WTC11 (cell line): ENCODE measurements at regions not wholly inside any gene's neighbourhood (a gene's known extent, or its start where the extent isn't known, plus 50 kb on each side); places are given as distances from the start of the nearest gene placed in this dataset.

Source experiments
- ATAC-seq: fragments of 200-7000 bp; cut with Tn5 transposase; 2 replicates; pipeline ENCODE4 v1.10.0; 2021; ENCODE audit warnings: mild to moderate bottlenecking, moderate library complexity
- CTCF ChIA-PET: fragments of 300-600 bp; sonication (Branson Sonifier 250); formaldehyde crosslinking; loops from one replicate; lab custom pipeline; 2021; ENCODE audit warnings: antibody characterized with exemption; lab: Charles Lee
- POLR2A ChIA-PET: fragments of 350-600 bp; sonication (Branson Sonifier 250); formaldehyde crosslinking; loops from one replicate; lab custom pipeline; 2021; ENCODE audit warnings: antibody characterized with exemption; lab: Charles Lee
- DNase-seq: peaks from one replicate; pipeline ENCODE4 v3.0.0; 2021; ENCODE audit warnings: low spot score
- H3K27ac Mint-ChIP-seq: 2 replicates; pipeline ENCODE4 v1.8.0; 2021; ENCODE audit warnings: mixed read lengths
- H3K27me3 Mint-ChIP-seq: 2 replicates; pipeline ENCODE4 v1.8.0; 2021; ENCODE audit warnings: low read depth, mild to moderate bottlenecking, moderate library complexity, mixed read lengths
- H3K36me3 Mint-ChIP-seq: 2 replicates; pipeline ENCODE4 v1.8.0; 2021; ENCODE audit warnings: mixed read lengths
- H3K4me1 Mint-ChIP-seq: 2 replicates; pipeline ENCODE4 v1.8.0; 2022; ENCODE audit warnings: mixed read lengths
- H3K4me3 Mint-ChIP-seq: 2 replicates; pipeline ENCODE4 v1.8.0; 2021; ENCODE audit warnings: mild to moderate bottlenecking, moderate library complexity, mixed read lengths
- H3K9me3 Mint-ChIP-seq: 2 replicates; pipeline ENCODE4 v1.8.0; 2021; ENCODE audit warnings: mixed read lengths
- CBFB ChIP-seq: sonication (generic); formaldehyde crosslinking; IDR thresholded peaks from 2 replicates; pipeline ENCODE4 v1.8.1; 2022; ENCODE audit warnings: mild to moderate bottlenecking, low read depth, missing genetic modification reagents
- ELF4 ChIP-seq: sonication (generic); formaldehyde crosslinking; IDR thresholded peaks from 2 replicates; pipeline ENCODE4 v1.8.1; 2022; ENCODE audit warnings: low read depth, mild to moderate bottlenecking, moderate library complexity, missing genetic modification reagents
- EMX1 ChIP-seq: fragments of 250-450 bp; sonication (Bioruptor Pico); IDR thresholded peaks from 2 replicates; pipeline ENCODE4 v1.8.0; 2021; ENCODE audit warnings: mild to moderate bottlenecking
- JUN ChIP-seq: sonication (generic); formaldehyde crosslinking; IDR thresholded peaks from 2 replicates; pipeline ENCODE4 v1.8.0; 2023; ENCODE audit warnings: mild to moderate bottlenecking, missing genetic modification reagents
- NR2C2 ChIP-seq: sonication (generic); formaldehyde crosslinking; IDR thresholded peaks from 2 replicates; pipeline ENCODE4 v1.8.0; 2022; ENCODE audit warnings: mild to moderate bottlenecking, missing genetic modification reagents
- RELA ChIP-seq: sonication (generic); formaldehyde crosslinking; IDR thresholded peaks from 2 replicates; pipeline ENCODE4 v1.8.1; 2022; ENCODE audit warnings: missing genetic modification reagents, mild to moderate bottlenecking, borderline replicate concordance
- RORB ChIP-seq: fragments of 250-450 bp; sonication (Bioruptor Pico); IDR thresholded peaks from 2 replicates; pipeline ENCODE4 v1.9.0; 2021; ENCODE audit warnings: mild to moderate bottlenecking
- SMAD4 ChIP-seq: sonication (generic); formaldehyde crosslinking; IDR thresholded peaks from 2 replicates; pipeline ENCODE4 v1.8.0; 2022; ENCODE audit warnings: mild to moderate bottlenecking, missing genetic modification reagents
- ZNF138 ChIP-seq: sonication (generic); formaldehyde crosslinking; conservative IDR thresholded peaks from 2 replicates; pipeline ENCODE4 v1.8.1; 2022; ENCODE audit warnings: mild to moderate bottlenecking, moderate library complexity, missing genetic modification reagents
- ZNF232 ChIP-seq: sonication (generic); formaldehyde crosslinking; IDR thresholded peaks from 2 replicates; pipeline ENCODE4 v1.8.0; 2022; ENCODE audit warnings: mild to moderate bottlenecking, missing genetic modification reagents
- ZNF423 ChIP-seq: fragments of 250-450 bp; sonication (Bioruptor Pico); IDR thresholded peaks from 2 replicates; pipeline ENCODE4 v2.1.2; 2022; ENCODE audit warnings: mild to moderate bottlenecking, moderate library complexity
- TF ChIP-seq, protein P1 (sequence below): sonication (generic); formaldehyde crosslinking; IDR thresholded peaks from 2 replicates; pipeline ENCODE4 v1.8.0; 2022; ENCODE audit warnings: missing genetic modification reagents
- TF ChIP-seq, protein P2 (sequence below): sonication (generic); formaldehyde crosslinking; IDR thresholded peaks from 2 replicates; pipeline ENCODE4 v1.8.1; 2023; ENCODE audit warnings: mild to moderate bottlenecking, missing genetic modification reagents, borderline replicate concordance
- TF ChIP-seq, protein P3 (sequence below): sonication (generic); formaldehyde crosslinking; IDR thresholded peaks from 2 replicates; pipeline ENCODE4 v1.8.0; 2023; ENCODE audit warnings: missing genetic modification reagents
- TF ChIP-seq, protein P4 (sequence below): sonication (generic); formaldehyde crosslinking; conservative IDR thresholded peaks from 2 replicates; pipeline ENCODE4 v1.8.1; 2023; ENCODE audit warnings: mild to moderate bottlenecking, low read depth, missing genetic modification reagents, moderate library complexity
- TF ChIP-seq, protein P5 (sequence below): sonication (generic); formaldehyde crosslinking; IDR thresholded peaks from 2 replicates; pipeline ENCODE4 v1.8.0; 2022; ENCODE audit warnings: mild to moderate bottlenecking, missing genetic modification reagents
- TF ChIP-seq, protein P6 (sequence below): sonication (generic); formaldehyde crosslinking; IDR thresholded peaks from 2 replicates; pipeline ENCODE4 v1.8.0; 2022; ENCODE audit warnings: mild to moderate bottlenecking, missing genetic modification reagents

DNA sequence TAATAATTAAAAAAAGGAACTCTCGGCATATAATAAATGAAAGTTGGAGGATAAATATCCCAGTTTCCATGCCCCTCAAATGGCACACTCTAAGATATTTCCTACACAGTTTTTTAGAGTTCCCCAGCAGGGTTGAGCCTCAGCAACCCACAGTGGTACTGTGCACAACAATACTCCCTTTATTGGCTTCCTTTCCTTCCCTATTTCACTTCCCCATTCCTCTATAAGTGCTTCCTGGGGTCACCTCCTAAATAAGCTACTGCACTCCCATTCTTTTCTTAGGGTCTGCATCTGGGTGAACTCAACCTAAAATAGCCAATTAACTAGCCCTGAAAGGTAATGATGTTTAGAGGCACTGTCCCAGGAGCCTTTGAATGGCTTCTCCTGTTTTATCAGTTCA lies 76.4 kb upstream of the NHS start:
- Mint-ChIP-seq H3K27ac (no peak overlapping the region), H3K36me3 (peaks cover 4% of the 10 kb centered on the region; the same call in 1 of the 2 replicates), H3K27me3 (no peaks in the 10 kb centered on the region), H3K4me3 (no peak overlapping the region), H3K9me3 (peaks cover 12% of the 10 kb centered on the region), H3K4me1 (peaks cover 2% of the 10 kb centered on the region; the same call in 1 of the 2 replicates)
- TF ChIP-seq, protein P1, sequence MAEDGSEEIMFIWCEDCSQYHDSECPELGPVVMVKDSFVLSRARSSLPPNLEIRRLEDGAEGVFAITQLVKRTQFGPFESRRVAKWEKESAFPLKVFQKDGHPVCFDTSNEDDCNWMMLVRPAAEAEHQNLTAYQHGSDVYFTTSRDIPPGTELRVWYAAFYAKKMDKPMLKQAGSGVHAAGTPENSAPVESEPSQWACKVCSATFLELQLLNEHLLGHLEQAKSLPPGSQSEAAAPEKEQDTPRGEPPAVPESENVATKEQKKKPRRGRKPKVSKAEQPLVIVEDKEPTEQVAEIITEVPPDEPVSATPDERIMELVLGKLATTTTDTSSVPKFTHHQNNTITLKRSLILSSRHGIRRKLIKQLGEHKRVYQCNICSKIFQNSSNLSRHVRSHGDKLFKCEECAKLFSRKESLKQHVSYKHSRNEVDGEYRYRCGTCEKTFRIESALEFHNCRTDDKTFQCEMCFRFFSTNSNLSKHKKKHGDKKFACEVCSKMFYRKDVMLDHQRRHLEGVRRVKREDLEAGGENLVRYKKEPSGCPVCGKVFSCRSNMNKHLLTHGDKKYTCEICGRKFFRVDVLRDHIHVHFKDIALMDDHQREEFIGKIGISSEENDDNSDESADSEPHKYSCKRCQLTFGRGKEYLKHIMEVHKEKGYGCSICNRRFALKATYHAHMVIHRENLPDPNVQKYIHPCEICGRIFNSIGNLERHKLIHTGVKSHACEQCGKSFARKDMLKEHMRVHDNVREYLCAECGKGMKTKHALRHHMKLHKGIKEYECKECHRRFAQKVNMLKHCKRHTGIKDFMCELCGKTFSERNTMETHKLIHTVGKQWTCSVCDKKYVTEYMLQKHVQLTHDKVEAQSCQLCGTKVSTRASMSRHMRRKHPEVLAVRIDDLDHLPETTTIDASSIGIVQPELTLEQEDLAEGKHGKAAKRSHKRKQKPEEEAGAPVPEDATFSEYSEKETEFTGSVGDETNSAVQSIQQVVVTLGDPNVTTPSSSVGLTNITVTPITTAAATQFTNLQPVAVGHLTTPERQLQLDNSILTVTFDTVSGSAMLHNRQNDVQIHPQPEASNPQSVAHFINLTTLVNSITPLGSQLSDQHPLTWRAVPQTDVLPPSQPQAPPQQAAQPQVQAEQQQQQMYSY (CRISPR knock-in tag) = no peak
- no peak for TF ChIP-seq NR2C2
- TF ChIP-seq, protein P2, sequence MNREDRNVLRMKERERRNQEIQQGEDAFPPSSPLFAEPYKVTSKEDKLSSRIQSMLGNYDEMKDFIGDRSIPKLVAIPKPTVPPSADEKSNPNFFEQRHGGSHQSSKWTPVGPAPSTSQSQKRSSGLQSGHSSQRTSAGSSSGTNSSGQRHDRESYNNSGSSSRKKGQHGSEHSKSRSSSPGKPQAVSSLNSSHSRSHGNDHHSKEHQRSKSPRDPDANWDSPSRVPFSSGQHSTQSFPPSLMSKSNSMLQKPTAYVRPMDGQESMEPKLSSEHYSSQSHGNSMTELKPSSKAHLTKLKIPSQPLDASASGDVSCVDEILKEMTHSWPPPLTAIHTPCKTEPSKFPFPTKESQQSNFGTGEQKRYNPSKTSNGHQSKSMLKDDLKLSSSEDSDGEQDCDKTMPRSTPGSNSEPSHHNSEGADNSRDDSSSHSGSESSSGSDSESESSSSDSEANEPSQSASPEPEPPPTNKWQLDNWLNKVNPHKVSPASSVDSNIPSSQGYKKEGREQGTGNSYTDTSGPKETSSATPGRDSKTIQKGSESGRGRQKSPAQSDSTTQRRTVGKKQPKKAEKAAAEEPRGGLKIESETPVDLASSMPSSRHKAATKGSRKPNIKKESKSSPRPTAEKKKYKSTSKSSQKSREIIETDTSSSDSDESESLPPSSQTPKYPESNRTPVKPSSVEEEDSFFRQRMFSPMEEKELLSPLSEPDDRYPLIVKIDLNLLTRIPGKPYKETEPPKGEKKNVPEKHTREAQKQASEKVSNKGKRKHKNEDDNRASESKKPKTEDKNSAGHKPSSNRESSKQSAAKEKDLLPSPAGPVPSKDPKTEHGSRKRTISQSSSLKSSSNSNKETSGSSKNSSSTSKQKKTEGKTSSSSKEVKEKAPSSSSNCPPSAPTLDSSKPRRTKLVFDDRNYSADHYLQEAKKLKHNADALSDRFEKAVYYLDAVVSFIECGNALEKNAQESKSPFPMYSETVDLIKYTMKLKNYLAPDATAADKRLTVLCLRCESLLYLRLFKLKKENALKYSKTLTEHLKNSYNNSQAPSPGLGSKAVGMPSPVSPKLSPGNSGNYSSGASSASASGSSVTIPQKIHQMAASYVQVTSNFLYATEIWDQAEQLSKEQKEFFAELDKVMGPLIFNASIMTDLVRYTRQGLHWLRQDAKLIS = no peak
- no peak for ATAC-seq
- DNase-seq = no peak
- ChIA-PET CTCF (no interaction called here), POLR2A (no interaction called here)

DNA sequence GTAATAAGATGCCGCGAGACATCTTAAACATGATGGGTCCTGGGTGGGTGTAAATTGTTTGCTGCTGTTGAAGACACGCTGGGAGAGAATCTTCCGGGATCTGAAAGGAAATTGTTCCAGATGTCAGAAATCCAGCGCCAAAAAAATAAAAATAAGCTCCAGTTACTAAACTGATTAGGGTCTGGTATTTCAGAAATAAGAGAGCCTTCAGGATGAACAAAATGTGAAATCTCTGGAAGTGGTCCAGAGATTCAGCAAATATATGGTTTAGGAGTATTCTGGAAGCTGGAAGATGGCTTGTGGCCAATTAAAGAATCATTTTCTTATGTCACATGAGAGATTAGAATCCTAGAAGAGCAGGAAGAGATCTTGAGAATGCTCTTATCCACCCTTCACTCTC lies 75.8 kb upstream of the NHS start:
- Mint-ChIP-seq H3K27me3 (no peaks in the 10 kb centered on the region), H3K9me3 (peaks cover 19% of the 10 kb centered on the region), H3K27ac (no peak overlapping the region), H3K4me1 (peaks cover 2% of the 10 kb centered on the region; the same call in 1 of the 2 replicates), H3K4me3 (no peak overlapping the region)
- ATAC-seq = no peak
- POLR2A ChIA-PET = no interaction called here
- DNase-seq = no peak
- CTCF ChIA-PET = no interaction called here
- TF ChIP-seq, protein P3, sequence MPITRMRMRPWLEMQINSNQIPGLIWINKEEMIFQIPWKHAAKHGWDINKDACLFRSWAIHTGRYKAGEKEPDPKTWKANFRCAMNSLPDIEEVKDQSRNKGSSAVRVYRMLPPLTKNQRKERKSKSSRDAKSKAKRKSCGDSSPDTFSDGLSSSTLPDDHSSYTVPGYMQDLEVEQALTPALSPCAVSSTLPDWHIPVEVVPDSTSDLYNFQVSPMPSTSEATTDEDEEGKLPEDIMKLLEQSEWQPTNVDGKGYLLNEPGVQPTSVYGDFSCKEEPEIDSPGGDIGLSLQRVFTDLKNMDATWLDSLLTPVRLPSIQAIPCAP (CRISPR knock-in tag) = no peak
- TF ChIP-seq EMX1 (no peak), ELF4 (CRISPR knock-in tag) (no peak), RELA (CRISPR knock-in tag) (no peak), ZNF423 (CRISPR knock-in tag) (no peak), ZNF138 (CRISPR knock-in tag) (no peak), RORB (CRISPR knock-in tag) (no peak), CBFB (CRISPR knock-in tag) (no peak), SMAD4 (CRISPR knock-in tag) (no peak), JUN (no peak), ZNF232 (CRISPR knock-in tag) (no peak)
- TF ChIP-seq, protein P4, sequence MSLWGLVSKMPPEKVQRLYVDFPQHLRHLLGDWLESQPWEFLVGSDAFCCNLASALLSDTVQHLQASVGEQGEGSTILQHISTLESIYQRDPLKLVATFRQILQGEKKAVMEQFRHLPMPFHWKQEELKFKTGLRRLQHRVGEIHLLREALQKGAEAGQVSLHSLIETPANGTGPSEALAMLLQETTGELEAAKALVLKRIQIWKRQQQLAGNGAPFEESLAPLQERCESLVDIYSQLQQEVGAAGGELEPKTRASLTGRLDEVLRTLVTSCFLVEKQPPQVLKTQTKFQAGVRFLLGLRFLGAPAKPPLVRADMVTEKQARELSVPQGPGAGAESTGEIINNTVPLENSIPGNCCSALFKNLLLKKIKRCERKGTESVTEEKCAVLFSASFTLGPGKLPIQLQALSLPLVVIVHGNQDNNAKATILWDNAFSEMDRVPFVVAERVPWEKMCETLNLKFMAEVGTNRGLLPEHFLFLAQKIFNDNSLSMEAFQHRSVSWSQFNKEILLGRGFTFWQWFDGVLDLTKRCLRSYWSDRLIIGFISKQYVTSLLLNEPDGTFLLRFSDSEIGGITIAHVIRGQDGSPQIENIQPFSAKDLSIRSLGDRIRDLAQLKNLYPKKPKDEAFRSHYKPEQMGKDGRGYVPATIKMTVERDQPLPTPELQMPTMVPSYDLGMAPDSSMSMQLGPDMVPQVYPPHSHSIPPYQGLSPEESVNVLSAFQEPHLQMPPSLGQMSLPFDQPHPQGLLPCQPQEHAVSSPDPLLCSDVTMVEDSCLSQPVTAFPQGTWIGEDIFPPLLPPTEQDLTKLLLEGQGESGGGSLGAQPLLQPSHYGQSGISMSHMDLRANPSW (CRISPR knock-in tag) = no peak
- TF ChIP-seq, protein P5, sequence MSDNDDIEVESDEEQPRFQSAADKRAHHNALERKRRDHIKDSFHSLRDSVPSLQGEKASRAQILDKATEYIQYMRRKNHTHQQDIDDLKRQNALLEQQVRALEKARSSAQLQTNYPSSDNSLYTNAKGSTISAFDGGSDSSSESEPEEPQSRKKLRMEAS (CRISPR knock-in tag) = no peak
- TF ChIP-seq, protein P6, sequence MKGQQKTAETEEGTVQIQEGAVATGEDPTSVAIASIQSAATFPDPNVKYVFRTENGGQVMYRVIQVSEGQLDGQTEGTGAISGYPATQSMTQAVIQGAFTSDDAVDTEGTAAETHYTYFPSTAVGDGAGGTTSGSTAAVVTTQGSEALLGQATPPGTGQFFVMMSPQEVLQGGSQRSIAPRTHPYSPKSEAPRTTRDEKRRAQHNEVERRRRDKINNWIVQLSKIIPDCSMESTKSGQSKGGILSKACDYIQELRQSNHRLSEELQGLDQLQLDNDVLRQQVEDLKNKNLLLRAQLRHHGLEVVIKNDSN (CRISPR knock-in tag) = no peak
- TF ChIP-seq, all 79 proteins: peak for 0
- H3K36me3 Mint-ChIP-seq = peaks cover 8% of the 10 kb centered on the region; the same call in 1 of the 2 replicates
